ENCODE measurements at regions not wholly inside any gene's neighbourhood (a gene's known extent, or its start where the extent isn't known, plus 50 kb on each side); places are given as distances from the start of the nearest gene placed in this dataset.

DNA sequence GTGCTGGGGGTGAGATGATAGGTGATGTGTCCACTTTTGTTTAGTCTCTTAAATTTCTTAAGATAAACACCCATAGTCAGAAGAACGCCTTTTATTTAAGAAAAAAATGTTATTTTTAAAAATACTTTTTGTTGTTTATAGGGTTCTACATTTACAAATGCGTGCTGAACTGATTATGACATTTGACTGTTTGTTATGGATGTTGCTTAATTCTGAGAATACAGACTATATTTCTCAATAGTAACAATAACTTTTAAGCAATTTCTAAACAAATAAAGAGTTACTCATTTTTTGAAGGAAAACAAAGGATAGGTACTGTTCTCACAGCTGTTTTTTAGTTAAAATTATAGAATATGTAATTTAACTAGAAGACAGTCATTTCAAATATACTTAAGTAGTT lies 249.9 kb upstream of the GBE1 start:
- no peaks in the 10 kb centered on the region for H3K27me3 ChIP-seq
- H3K9me3 ChIP-seq, result no peaks in the 10 kb centered on the region
- no peak overlapping the region for H3K27ac ChIP-seq
- H3K36me3 ChIP-seq, result no peaks in the 10 kb centered on the region
- no peak overlapping the region for H3K4me3 ChIP-seq
- TF ChIP-seq, protein P1, sequence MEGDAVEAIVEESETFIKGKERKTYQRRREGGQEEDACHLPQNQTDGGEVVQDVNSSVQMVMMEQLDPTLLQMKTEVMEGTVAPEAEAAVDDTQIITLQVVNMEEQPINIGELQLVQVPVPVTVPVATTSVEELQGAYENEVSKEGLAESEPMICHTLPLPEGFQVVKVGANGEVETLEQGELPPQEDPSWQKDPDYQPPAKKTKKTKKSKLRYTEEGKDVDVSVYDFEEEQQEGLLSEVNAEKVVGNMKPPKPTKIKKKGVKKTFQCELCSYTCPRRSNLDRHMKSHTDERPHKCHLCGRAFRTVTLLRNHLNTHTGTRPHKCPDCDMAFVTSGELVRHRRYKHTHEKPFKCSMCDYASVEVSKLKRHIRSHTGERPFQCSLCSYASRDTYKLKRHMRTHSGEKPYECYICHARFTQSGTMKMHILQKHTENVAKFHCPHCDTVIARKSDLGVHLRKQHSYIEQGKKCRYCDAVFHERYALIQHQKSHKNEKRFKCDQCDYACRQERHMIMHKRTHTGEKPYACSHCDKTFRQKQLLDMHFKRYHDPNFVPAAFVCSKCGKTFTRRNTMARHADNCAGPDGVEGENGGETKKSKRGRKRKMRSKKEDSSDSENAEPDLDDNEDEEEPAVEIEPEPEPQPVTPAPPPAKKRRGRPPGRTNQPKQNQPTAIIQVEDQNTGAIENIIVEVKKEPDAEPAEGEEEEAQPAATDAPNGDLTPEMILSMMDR (IDR thresholded peaks at IDR 0.05), result no peak
- no peak for DNase-seq
- no peak for ATAC-seq
- H3K4me1 ChIP-seq, result no peaks in the 10 kb centered on the region
- no peak for FAIRE-seq
- intact Hi-C loops (cut with DNase I), result no loop called here
- WGBS, 2 donors, result 73 to 85% methylated on average over 2 of the region's 2 CpGs

DNA sequence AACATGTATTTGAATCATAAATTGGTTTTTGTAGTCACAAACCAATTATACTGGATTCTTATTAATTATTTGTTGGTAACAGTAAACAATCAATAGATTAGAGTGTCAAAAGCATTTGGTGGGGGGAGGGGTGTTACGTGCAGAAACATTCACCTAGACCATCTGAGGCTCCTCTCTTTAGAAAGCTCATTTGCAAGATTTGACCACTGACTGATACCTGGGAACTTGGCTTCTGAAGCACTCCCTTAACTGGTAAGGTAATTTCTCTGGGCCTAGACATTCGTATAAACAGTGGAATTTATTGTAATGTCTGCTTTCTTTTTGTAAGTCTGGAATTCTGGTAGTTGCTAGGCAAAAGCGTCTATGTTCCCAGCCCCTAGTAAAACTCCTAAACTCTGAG lies 243.8 kb upstream of the GBE1 start:
- no peaks in the 10 kb centered on the region for H3K27me3 ChIP-seq
- no peak for DNase-seq
- H3K9me3 ChIP-seq, result no peaks in the 10 kb centered on the region
- H3K36me3 ChIP-seq, result no peaks in the 10 kb centered on the region
- TF ChIP-seq, protein P1 (IDR thresholded peaks at IDR 0.05), result no peak
- FAIRE-seq, result no peak
- no peak overlapping the region for H3K4me3 ChIP-seq
- no peak for ATAC-seq
- intact Hi-C loops (cut with DNase I), result no loop called here
- H3K27ac ChIP-seq, result no peak overlapping the region
- peaks cover 0 to 7% (median 0%) of the 10 kb centered on the region in 3 donors for H3K4me1 ChIP-seq
- 73 to 86% methylated on average over 3 of the region's 3 CpGs for WGBS, 2 donors

DNA sequence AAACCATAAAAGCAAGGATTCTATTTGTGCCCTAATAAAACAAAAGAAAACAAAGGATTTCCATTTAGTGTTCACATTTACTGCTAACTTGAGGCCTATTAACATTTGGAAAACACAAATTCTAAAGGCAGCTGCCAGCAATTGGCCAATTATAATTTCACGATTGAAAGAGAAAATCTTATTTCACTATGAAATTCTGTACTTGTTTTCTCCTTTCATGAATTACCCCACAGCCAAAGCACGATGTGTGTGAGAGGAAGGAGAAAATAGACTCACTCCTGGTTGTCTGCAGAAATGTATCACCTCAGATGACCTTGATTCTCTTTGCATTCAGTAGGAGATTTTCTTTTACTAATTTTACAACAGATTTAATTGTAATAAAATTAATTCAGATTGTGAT lies 242.8 kb upstream of the GBE1 start:
- ATAC-seq (no peak), FAIRE-seq (no peak), DNase-seq (no peak)
- TF ChIP-seq, protein P1 (IDR thresholded peaks at IDR 0.05), result no peak
- no peaks in the 10 kb centered on the region for H3K9me3 ChIP-seq
- no peaks in the 10 kb centered on the region for H3K27me3 ChIP-seq
- no peak overlapping the region for H3K4me3 ChIP-seq
- H3K27ac ChIP-seq, result no peak overlapping the region
- no peaks in the 10 kb centered on the region for H3K36me3 ChIP-seq
- peaks cover 0 to 7% (median 0%) of the 10 kb centered on the region in 3 donors for H3K4me1 ChIP-seq
- WGBS, 2 donors, result 83 to 88% methylated on average over 2 of the region's 2 CpGs
- intact Hi-C loops (cut with DNase I), result no loop called here

DNA sequence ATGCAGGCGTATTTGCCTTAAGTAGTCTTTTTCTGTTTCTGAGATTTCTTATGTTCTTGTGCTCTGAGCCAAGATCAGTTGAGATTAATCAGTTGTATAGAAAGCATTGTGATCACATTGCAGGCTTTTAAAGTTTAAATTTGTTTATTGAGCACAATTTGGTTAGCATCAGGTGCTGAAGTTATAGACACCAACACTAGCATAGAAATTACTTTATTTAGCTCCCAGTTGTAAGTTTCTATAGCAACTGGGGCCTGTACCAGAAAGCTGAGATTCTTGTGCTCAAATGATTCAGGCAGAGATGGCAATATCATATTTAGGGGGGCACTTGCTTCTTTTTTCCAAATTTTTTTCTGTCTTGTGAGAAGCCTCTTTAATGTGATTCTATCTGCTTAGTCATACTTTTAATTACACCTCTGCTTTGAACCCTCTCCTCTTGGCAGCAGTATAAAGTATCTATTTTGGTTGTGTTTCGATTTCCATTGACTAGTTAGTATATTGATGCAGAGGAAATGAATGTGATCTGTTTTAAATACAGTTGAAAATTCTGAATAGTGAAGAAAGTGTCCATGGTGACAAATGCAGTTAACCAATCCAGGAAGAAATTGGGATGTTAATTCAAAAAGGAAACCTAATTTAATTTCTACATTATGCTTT lies 241.7 kb upstream of the GBE1 start:
- H3K4me1 ChIP-seq, result peaks cover 0 to 7% (median 0%) of the 10 kb centered on the region in 3 donors
- H3K9me3 ChIP-seq, result no peaks in the 10 kb centered on the region
- intact Hi-C loops (cut with DNase I), result no loop called here
- H3K27me3 ChIP-seq, result no peaks in the 10 kb centered on the region
- no peak overlapping the region for H3K4me3 ChIP-seq
- DNase-seq (no peak), ATAC-seq (no peak), FAIRE-seq (no peak)
- no peaks in the 10 kb centered on the region for H3K36me3 ChIP-seq
- WGBS, 2 donors, result 90 to 96% methylated on average over 2 of the region's 2 CpGs
- no peak overlapping the region for H3K27ac ChIP-seq
- TF ChIP-seq, protein P1 (IDR thresholded peaks at IDR 0.05), result no peak

DNA sequence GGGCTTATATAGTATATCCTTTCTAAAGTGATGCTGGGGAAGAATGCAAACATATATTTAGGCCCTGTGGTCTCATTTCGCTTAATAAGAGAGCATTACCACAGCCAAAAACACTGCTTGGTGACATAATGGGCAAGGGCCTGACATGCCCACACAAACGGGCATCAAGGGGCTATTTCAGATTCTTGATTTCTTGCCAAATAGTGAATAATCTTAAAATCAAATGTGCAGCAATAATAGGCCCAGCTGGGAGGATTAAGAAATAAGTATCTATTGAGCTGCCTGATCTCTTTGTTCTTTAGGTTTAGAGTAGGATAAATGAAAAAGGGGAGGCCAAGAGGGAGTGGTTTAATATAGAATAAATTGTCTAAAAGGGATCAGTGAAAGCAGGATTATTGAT lies 241.0 kb upstream of the GBE1 start:
- no peaks in the 10 kb centered on the region for H3K27me3 ChIP-seq
- H3K4me1 ChIP-seq, result peaks cover 0 to 7% (median 0%) of the 10 kb centered on the region in 3 donors
- TF ChIP-seq, protein P1 (IDR thresholded peaks at IDR 0.05), result no peak
- intact Hi-C loops (cut with DNase I), result no loop called here
- H3K27ac ChIP-seq, result no peak overlapping the region
- DNase-seq, result no peak
- ATAC-seq, result no peak
- no peak for FAIRE-seq
- no peak overlapping the region for H3K4me3 ChIP-seq
- H3K36me3 ChIP-seq, result no peaks in the 10 kb centered on the region
- 73 to 84% methylated on average over 2 of the region's 2 CpGs for WGBS, 2 donors
- no peaks in the 10 kb centered on the region for H3K9me3 ChIP-seq

All from pancreas (tissue), 10 donors.